GM23248 (cell line): ENCODE measurements at regions not wholly inside any gene's neighbourhood (a gene's known extent, or its start where the extent isn't known, plus 50 kb on each side); places are given as distances from the start of the nearest gene placed in this dataset.

Experiments
- EZH2 ChIP-seq: fragments of 200-600 bp; sonication (generic); IDR thresholded peaks from 2 replicates; pipeline ENCODE4 v1.6.1; 2018; ENCODE audit warnings: antibody characterized with exemption, mild to moderate bottlenecking; ENCODE audit not compliant: insufficient read depth, poor library complexity, severe bottlenecking
- EZH2phosphoT487 ChIP-seq: fragments of 200-600 bp; sonication (generic); IDR thresholded peaks from 2 replicates; pipeline ENCODE4 v1.6.1; 2018; ENCODE audit warnings: antibody characterized with exemption, moderate library complexity, mild to moderate bottlenecking, low read depth; ENCODE audit not compliant: insufficient read depth

DNA sequence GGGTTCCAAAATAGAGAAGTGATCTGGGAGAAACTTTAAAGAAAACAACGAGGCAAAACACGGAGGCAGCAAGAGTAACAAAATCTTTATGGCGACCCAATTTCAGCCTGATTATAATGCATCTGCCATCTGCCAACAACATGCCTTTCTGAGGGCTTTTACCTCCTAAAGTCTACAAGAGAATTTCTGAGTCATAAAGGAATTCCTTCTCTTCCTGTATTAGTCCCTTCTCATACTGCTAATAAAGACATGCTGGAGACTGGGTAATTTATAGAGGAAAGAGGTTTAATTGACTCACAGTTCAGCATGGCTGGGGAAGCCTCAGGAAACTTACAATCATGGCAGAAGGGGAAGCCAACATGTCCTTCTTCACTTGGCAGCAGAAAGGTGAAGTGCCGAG lies 226.6 kb downstream of the HACE1 start:
- TF ChIP-seq EZH2phosphoT487 = no peak
- no peak for TF ChIP-seq EZH2
